IPS-18c (cell line): ENCODE measurements at regions not wholly inside any gene's neighbourhood (a gene's known extent, or its start where the extent isn't known, plus 50 kb on each side); places are given as distances from the start of the nearest gene placed in this dataset.
"Not testable (repeated sequence)": the region's sequence is repeated elsewhere in the genome, so short reads cannot be mapped to it uniquely, and the experiment has no call there.

Experiments
- H3K4me3 ChIP-seq: 2 replicates; pipeline ENCODE4 v1.7.0; 2013; ENCODE audit warnings: low read depth, mild to moderate bottlenecking, low read length, moderate library complexity; ENCODE audit not compliant: insufficient read depth
- H3K9me3 ChIP-seq: one replicate; pipeline ENCODE4 v1.6.1; 2013; ENCODE audit warnings: mild to moderate bottlenecking, low read length, moderate library complexity; ENCODE audit not compliant: control insufficient read depth, insufficient read depth

DNA sequence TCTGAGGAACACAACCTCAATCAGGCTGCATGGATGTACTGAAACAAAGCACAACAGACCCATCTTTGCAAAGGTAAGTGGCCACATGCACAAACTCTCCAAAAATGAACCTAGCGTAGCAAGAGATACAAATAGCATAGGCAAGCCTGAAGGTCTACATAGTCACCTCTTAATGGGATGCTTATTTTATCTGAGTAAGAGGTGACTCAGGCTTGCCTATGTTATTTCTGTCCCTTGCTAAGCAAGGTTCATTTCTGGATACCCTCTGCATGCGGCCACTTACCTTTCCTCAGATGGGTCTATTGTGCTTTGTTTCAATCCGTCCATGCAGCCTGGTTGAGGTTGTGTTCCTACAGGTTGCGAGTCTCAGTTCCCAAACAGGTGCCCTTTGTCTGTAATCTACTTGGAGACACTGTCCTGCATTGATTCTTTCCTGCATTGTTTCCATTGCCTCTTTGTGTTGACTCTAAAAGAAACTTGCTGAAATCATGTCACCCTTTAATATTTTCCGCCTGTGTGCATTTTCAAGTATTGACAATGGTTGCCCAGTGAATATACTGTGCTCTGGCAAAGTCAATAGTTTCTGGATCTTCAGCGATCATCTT lies 291.8 kb upstream of the LYZL1 start:
- no peak overlapping the region for H3K4me3 ChIP-seq

DNA sequence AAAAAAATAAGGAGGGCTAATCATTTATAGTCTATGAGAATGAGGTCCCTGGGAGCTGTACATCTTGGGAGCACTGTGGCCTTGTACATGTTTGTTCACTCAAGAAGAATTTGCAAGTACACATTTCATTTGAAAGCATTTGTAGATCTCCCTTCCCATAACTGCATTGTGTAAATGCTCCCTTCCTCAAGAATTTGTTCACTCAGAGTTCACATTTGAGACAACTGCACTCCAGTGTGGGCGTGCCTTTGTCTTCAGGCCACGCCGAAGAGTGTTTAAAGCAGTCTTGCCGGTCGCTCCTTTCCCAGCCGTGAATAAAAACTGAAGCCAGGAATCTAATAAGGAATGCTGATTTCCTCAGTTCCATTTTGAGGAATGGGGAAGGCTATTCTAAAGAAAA lies 291.1 kb upstream of the LYZL1 start:
- H3K4me3 ChIP-seq, result no peak overlapping the region; the same call in 1 of the 2 replicates
- H3K9me3 ChIP-seq, result no peaks in the 10 kb centered on the region

More for the DNA sequence above, 291.8 kb upstream of the LYZL1 start:
- H3K9me3 ChIP-seq, result peaks cover 2% of the 10 kb centered on the region

DNA sequence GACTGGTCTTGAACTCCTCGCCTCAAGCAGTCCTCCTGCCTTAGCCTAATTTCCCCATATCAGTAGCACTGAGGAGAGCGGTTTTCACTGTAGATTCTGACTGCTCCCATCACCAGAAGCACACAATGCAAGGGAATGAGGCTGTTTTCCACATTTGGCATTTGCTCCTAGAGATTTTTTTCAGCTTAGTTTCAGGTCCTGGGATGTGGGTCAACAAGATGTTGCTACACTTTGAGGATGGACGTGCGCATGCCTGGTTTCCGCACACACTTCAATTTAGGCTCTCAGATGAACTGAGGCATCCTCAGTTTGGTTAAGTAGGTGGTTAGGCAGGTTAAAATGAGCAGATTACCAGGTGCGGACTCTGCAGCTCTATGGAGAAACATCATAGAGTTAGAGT lies 287.1 kb upstream of the LYZL1 start:
- H3K4me3 ChIP-seq, result no peak overlapping the region
- H3K9me3 ChIP-seq, result no peaks in the 10 kb centered on the region

DNA sequence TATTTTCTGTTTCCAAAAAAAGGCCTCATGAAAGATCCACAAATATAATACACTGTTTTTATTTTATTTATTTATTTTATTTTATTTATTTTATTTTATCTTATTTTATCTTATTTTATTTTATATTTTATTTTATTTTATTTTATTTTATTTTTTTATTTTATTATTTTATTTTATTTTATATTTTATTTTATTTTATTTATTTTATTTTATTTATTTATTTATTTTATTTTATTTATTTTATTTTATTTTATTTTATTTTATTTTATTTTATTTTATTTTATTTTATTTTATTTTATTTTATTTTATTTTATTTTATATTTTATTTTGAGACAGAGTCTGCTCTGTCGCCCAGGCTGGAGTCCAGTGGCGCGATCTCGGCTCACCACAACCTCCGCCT lies 285.9 kb upstream of the LYZL1 start:
- H3K4me3 ChIP-seq, H3K9me3 ChIP-seq: not testable (repeated sequence)

DNA sequence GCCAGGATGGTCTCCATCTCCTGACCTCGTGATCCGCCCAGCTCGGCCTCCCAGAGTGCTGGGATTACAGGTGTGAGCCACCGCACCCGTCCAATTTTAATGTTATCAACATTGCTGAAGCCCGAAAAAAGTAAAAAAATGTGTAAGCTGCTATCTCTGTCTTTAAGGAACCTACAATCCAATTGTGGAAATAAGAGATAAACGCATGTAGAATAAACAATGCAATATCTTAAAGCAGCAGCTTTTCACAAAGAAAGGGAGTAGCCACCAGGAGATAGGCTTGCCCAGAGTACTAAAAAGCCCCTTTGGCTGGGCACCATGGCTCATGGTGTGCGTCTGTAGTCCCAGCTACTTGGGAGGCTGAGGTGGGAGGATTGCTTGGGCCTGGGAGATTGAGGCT lies 282.9 kb upstream of the LYZL1 start:
- Histone ChIP-seq H3K9me3 (peaks cover 4% of the 10 kb centered on the region), H3K4me3 (no peak overlapping the region)

DNA sequence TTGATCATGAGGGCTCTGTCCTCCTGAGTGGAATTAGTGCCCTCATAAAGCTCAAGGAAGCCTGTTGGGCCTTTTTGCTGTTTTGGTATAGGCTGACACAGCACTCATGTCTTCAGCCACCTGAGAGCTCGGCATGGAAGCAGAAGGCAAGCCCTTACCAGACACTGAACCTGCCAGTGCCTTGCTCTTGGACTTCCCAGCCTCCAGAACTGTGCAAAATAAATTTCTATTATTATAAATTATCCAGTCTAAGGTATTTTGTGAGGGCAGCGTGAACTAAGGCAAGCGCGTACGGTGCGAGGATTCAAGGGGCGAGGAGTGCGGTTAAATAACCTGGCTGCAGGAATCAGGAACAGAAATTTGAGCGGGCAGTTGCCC lies 281.5 kb upstream of the LYZL1 start:
- Histone ChIP-seq H3K4me3 (no peak overlapping the region), H3K9me3 (peaks cover 4% of the 10 kb centered on the region)

DNA sequence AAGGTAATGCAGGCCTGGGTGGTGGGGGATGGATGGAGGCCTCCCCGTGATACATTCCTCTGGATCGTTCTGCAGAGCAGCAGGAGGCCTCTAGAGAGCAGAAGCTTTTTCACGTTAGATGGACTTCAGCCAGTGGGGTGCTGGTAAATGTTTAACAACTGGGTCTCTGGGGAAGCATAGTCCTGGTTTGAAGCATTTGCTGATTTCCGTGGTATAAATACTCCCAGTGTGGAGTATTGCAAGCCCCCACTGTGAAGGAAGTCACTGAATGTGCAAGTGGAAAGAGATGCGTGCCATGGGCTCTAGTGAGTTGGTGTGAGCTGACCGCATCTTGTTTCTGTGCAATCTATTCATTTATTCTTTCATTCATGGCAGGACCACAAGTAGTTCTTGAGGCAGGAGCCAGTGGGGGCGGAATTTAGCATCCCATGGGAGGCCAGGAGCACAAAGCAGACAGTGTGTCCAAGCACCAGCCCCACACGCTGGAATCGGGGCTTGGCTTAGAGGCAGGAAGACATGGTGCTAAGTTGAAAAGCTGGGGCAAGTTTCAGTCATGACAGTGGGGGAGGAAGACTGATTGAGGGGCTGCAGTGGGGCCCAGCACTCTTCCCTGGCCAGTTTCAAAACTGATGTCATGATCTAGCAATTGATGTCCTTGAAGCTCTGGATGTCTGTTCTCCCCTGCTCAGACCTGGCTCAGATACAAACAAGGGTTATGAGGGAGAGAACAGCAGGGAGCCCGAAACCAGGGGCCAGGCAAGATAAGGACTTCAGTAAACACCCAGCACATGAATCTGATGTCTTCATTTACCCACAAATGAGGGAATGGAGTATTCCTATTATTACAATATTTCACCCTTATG lies 280.9 kb upstream of the LYZL1 start:
- H3K9me3 ChIP-seq, result peaks cover 4% of the 10 kb centered on the region
- H3K4me3 ChIP-seq, result no peak overlapping the region

DNA sequence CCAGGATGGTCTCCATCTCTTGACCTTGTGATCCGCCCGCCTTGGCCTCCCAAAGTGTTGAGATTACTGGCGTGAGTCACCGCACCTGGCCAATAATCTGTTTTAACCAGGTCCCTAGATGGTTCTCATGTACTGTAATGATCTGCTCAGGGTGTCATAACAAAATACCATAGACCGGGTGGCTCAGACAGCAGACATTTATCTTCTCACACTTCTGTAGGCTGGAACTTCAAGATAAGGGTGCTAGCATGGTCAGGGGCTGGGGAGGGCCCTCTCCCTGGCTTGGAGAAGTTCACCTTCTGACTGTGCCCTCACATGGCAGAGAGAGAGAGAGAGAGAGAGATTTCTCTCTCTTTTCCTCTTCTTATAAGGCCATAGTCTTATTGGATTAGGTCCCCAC lies 279.4 kb upstream of the LYZL1 start:
- peaks cover 4% of the 10 kb centered on the region for H3K9me3 ChIP-seq
- H3K4me3 ChIP-seq, result no peak overlapping the region

DNA sequence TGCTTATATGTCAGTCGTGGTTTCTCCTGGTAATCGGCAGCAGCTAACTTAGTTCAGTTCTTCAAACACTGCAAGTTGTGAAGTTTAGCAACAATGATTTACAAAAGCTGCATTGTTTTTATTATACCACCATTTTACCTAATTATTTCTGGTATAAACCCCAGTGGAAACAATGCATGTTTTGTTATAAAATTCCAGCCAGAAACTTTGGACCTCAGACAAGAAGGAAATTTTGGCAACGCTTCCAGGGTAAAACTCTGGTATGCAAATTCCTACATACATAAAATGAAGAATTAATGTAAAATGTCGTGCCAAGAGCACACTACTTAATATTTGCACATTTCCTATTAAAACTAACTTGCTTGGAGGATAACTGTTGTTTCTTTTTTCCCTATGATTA lies 277.4 kb upstream of the LYZL1 start:
- peaks cover 7% of the 10 kb centered on the region for H3K9me3 ChIP-seq
- H3K4me3 ChIP-seq, result no peak overlapping the region

DNA sequence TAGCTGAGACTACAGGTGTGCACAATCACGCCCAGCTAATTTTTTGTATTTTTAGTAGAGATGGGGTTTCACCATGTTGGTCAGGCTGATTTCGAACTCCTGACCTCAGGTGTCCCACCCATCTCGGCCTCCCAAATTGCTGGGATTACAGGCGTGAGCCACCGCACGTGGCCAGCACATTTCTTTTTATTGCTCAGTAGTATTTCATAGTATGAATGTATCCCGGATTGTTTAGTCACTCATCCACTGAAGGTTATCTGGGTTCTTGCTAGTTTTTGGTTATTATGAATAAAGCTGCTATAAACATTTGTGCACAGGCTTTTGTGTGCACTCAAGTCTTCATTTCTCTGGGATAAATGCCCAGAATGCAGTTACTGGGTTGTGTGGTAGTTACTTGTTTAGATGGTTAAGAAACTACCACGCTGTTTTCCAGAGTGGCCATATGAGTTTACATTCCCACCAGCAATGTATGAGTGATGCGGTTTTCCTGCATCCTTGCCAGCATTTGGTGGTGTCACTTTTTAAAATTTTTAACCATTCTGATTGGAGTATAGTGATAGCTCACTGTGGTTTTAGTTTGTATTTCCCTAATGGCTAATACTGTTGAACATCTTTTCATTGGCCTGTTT lies 275.8 kb upstream of the LYZL1 start:
- Histone ChIP-seq H3K4me3 (no peak overlapping the region), H3K9me3 (peaks cover 3% of the 10 kb centered on the region)

DNA sequence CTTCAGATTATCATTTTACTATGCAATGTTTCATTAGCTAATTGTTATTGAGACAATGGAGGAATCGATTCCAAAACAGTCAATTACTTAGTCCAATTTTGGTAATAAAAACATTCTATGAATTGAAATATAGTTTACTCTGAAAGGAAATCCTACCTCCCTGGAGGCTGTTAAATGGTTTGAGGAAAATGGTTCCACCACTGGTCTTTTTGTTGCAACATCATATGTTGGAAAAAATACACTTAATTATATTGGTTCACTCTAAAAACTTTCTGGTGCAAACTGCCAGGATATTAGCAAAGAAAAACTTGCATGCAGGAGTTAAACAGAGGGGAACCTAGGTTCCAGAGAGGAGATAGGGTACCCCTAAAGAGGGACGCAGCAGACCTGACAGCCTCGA lies 267.3 kb upstream of the LYZL1 start:
- Histone ChIP-seq H3K4me3 (no peak overlapping the region), H3K9me3 (no peaks in the 10 kb centered on the region)

DNA sequence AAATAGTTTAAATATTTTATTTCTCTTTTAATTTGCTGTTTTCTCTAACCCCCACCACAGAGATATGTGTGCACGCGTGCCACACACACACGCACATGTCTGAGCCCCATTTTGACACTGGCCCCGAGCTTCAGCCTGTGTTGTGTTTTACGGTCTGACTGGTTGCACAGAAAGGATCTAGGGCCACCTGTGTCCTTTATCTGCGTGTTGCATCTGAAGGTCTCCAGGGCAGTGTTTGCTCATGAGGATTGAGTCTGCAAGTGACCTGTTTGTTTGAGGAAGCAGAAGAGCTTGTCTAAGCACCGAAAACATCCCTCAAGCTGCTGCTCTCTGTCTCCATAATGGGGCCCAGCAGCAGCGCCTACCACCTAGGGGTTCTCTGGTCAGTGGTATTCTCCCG lies 266.4 kb upstream of the LYZL1 start:
- H3K9me3 ChIP-seq, result no peaks in the 10 kb centered on the region

DNA sequence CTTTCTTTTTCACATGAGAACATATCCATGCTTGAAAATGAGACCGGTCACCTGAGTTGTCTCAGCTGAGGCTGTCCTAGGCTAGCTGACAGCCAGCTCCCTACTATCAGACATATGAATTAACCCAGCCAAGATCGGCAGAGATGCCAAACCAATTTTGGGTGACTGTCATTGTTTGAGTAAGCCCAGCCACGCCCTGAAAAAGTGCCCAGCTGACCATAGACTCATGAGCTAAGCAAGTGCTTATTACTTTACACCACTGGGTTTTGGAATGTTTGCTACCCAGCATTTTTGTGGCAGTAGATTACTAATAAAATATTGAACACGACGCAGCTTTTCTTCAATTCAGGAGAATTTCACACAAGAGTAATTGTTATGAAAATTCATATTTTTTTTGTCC lies 265.2 kb upstream of the LYZL1 start:
- no peaks in the 10 kb centered on the region for H3K9me3 ChIP-seq
- no peak overlapping the region for H3K4me3 ChIP-seq

More for the DNA sequence above, 266.4 kb upstream of the LYZL1 start:
- no peak overlapping the region for H3K4me3 ChIP-seq

DNA sequence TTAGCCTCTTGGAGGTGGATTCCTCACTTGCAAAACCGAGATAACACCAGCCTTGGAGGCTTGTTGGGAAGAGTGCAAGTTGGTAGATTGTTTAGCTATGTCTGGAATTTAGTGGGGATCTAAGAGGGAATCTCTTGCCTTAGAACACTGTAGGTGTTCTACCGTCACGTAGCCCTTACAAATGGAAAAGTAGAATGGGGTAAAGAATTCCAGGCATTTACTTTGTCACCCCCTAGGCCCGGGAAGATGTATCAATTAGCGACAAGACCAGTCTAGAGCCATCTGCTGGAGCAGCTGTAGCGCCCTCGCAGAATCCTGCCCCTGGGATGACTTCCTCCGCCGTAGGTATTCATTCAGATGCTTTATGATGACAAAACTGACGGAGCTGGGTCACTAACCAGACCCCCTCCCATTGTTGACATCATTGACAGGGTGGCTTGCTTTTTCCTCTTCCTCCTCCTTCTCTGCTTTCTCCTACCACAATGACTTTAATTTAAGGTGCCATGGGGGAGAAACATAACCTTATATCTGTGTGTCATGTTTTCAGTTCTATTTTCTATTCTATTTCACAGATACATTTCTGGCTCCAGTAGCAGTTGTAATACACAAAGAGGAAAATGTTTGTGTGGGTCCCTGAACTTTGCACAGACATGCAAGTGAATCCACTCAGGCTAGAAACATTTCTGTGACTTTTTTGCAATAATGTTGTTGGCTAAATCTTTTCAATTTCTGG lies 262.6 kb upstream of the LYZL1 start:
- no peak overlapping the region for H3K4me3 ChIP-seq
- no peaks in the 10 kb centered on the region for H3K9me3 ChIP-seq

DNA sequence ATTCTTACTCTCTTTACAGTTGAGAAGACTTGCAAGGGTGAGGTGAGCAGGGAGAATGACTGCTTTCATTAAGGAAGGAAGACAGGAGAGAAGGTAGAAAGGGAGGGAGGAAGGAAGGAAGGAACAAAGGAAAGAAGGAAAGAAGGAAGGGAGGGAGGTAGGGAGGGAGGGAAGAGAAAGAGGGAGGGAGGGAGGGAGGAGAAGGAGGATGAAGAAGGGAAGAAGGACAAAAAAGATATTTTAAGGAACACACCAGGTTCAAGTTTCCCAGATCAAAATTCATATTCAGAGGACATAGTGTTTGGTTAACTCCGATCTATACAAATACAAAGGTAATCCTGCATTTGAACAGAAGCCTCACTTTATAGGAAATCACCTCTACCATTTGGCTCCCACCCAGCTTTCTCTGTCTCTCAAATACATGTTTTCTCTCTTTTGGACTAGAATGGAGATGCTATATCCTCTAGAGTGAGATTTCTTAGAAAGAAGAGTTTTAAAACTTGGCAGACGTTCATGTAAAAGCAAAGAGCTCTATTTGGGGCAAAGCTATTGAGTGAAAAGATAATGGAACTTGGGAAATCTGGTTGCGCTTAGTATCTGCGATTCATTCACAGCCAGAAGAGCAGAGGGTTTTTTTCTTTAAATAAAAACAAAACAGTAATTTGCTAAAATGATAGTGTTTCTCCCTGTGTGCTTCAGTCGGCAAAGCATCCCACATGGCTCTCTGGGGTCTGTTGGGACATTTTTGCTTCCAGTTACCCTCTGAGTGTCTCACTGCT lies 261.9 kb upstream of the LYZL1 start:
- Histone ChIP-seq H3K9me3 (no peaks in the 10 kb centered on the region), H3K4me3 (no peak overlapping the region)

DNA sequence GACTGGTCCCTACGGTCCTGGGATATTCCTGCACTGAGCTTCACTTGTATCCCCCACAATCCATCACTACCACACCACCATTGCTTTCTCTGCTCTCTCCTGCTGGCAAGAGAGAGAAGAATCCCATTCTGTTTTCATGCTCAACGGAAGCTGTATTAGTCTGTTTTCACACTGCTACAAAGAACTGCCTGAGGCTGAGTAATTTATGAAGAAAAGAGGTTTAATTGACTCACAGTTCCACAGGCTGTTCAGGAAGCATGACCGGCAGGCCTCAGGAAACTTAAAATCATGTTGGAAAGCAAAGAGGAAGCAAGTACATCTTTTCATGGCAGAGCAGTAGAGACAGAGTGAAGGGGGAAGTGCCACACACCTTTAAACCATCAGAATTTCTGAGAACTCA lies 260.4 kb upstream of the LYZL1 start:
- no peaks in the 10 kb centered on the region for H3K9me3 ChIP-seq
- H3K4me3 ChIP-seq, result no peak overlapping the region

DNA sequence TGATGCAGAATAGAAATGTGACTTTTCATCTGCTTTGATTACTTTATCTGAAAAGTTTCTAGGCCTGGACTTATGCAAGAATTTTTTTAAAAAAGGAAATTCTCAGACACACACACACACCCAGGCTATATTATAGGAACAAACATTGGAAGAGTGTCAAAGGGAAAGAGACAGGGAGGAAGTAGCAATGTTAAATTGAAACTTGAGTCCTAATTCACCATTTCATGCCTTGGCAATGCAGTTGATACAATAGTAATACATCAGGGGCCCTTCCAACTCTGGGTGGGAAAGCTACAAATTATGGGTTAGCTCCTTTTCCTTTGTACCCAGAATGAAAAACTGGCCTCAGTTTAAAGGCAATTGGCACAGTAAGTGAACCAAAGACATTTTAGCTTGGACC lies 258.0 kb upstream of the LYZL1 start:
- no peak overlapping the region for H3K4me3 ChIP-seq
- no peaks in the 10 kb centered on the region for H3K9me3 ChIP-seq
